CD14-positive monocyte (primary cell): ENCODE measurements at regions not wholly inside any gene's neighbourhood (a gene's known extent, or its start where the extent isn't known, plus 50 kb on each side); places are given as distances from the start of the nearest gene placed in this dataset.

ENCODE experiments used
- DNase-seq, 3 donors: peaks; one replicate each; pipeline ENCODE4 v3.0.0-alpha.2; 2011 to 2022
- H2AFZ ChIP-seq: 2 replicates; pipeline ENCODE4 v1.6.0; 2012; ENCODE audit warnings: mild to moderate bottlenecking, low read depth, low read length, inconsistent platforms; ENCODE audit not compliant: insufficient read depth, poor library complexity, severe bottlenecking
- H3K27ac ChIP-seq, 2 donors: 1 replicate in 1 of 2; 2 replicates in 1 of 2; pipeline ENCODE4 v1.5.1; 2012 to 2013; ENCODE audit warnings: low read length in 2 of 2, control low read depth in 1 of 2, inconsistent platforms in 1 of 2, low read depth in 1 of 2, mild to moderate bottlenecking in 1 of 2
- H3K27me3 ChIP-seq, 2 donors: one replicate each; pipeline versions ENCODE4 v1.6.0 to v1.6.1; 2011 to 2013; ENCODE audit warnings: low read length in 2 of 2; ENCODE audit not compliant: control insufficient read depth in 2 of 2, insufficient read depth in 2 of 2
- H3K36me3 ChIP-seq, 2 donors: replicated peaks in 1 of 2; 1 replicate in 1 of 2; 2 replicates in 1 of 2; pipeline versions ENCODE4 v1.5.1 to v1.6.1; 2012 to 2013; ENCODE audit warnings: low read length in 2 of 2, control low read depth in 1 of 2, inconsistent platforms in 1 of 2, mild to moderate bottlenecking in 1 of 2; ENCODE audit not compliant: insufficient read depth in 2 of 2, control insufficient read depth in 1 of 2
- H3K4me1 ChIP-seq, 2 donors: 1 replicate in 1 of 2; 2 replicates in 1 of 2; pipeline versions ENCODE4 v1.5.1 to v1.6.1; 2012 to 2013; ENCODE audit warnings: low read length in 2 of 2, control low read depth in 1 of 2, inconsistent platforms in 1 of 2, mild to moderate bottlenecking in 1 of 2, moderate library complexity in 1 of 2; ENCODE audit not compliant: insufficient read depth in 2 of 2, control insufficient read depth in 1 of 2
- H3K4me2 ChIP-seq: replicated peaks from 2 replicates; pipeline ENCODE3; 2012; ENCODE audit warnings: low read length, moderate library complexity, mild to moderate bottlenecking; ENCODE audit not compliant: poor library complexity, severe bottlenecking; ENCODE audit errors: extremely low read depth
- H3K4me3 ChIP-seq, 3 experiments: fragments of 200-600 bp in 1 of 3; sonication (generic) in 1 of 3; replicated peaks in 1 of 3; 1 replicate in 2 of 3; 2 replicates in 1 of 3; pipeline ENCODE4 v1.5.1; 2011 to 2013; ENCODE audit warnings: low read length in 3 of 3, mild to moderate bottlenecking in 3 of 3, control low read depth in 2 of 3, low read depth in 2 of 3, inconsistent platforms in 1 of 3, moderate library complexity in 1 of 3
- H3K79me2 ChIP-seq: 2 replicates; pipeline ENCODE4 v1.6.0; 2012; ENCODE audit warnings: mild to moderate bottlenecking, control low read depth, inconsistent platforms, low read length, moderate library complexity; ENCODE audit not compliant: insufficient read depth
- H3K9ac ChIP-seq: 2 replicates; pipeline ENCODE4 v1.6.0; 2017; ENCODE audit warnings: low read length, mild to moderate bottlenecking; ENCODE audit not compliant: insufficient read depth, poor library complexity, severe bottlenecking
- H3K9me3 ChIP-seq, 2 donors: replicated peaks in 1 of 2; 1 replicate in 1 of 2; 2 replicates in 1 of 2; pipeline versions ENCODE4 v1.5.1 to v1.6.1; 2012 to 2013; ENCODE audit warnings: low read length in 2 of 2, control low read depth in 1 of 2; ENCODE audit not compliant: control insufficient read depth in 1 of 2, insufficient read depth in 1 of 2
- H4K20me1 ChIP-seq: 2 replicates; pipeline ENCODE4 v1.6.0; 2012; ENCODE audit warnings: mild to moderate bottlenecking, low read length, control low read depth, moderate library complexity; ENCODE audit not compliant: insufficient read depth
- H3K27ac Mint-ChIP-seq, 7 donors: one replicate each; pipeline ENCODE4 v1.8.0; 2020; ENCODE audit warnings: mild to moderate bottlenecking in 7 of 7, mixed read lengths in 7 of 7, moderate library complexity in 6 of 7, inconsistent platforms in 2 of 7
- H3K27me3 Mint-ChIP-seq, 3 donors: one replicate each; pipeline ENCODE4 v1.8.0; 2021 to 2022; ENCODE audit warnings: low read depth in 3 of 3, mild to moderate bottlenecking in 3 of 3, mixed read lengths in 3 of 3, moderate library complexity in 3 of 3, inconsistent platforms in 1 of 3
- H3K36me3 Mint-ChIP-seq, 2 donors: one replicate each; pipeline ENCODE4 v1.8.0; 2020; ENCODE audit warnings: mixed read lengths in 2 of 2, inconsistent platforms in 1 of 2, mild to moderate bottlenecking in 1 of 2
- H3K4me1 Mint-ChIP-seq: one replicate; pipeline ENCODE4 v1.8.0; 2020; ENCODE audit warnings: mild to moderate bottlenecking, mixed read lengths
- H3K4me3 Mint-ChIP-seq, 2 donors: one replicate each; pipeline ENCODE4 v1.8.0; 2020; ENCODE audit warnings: mild to moderate bottlenecking in 2 of 2, mixed read lengths in 2 of 2, moderate library complexity in 1 of 2
- H3K9me3 Mint-ChIP-seq, 7 donors: one replicate each; pipeline ENCODE4 v1.8.0; 2020 to 2022; ENCODE audit warnings: mixed read lengths in 7 of 7, mild to moderate bottlenecking in 6 of 7, moderate library complexity in 6 of 7, inconsistent platforms in 2 of 7
- WGBS: methylation state at CpG from one replicate; pipeline ENCODE4 v1.1.5; 2013; ENCODE audit warnings: missing lambda C conversion rate; ENCODE audit not compliant: insufficient coverage; 5-methylcytosine and 5-hydroxymethylcytosine counted together
- intact Hi-C, 2 donors: fragments of 100-400 bp; cut with micrococcal nuclease; formaldehyde crosslinking; loops; one replicate each; pipeline versions ENCODE4 v1.15.0 to v1.15.1; 2023
- TF ChIP-seq, protein P1 (sequence below): fragments of 200-600 bp; IDR thresholded peaks from one replicate; pipeline ENCODE4 v1.8.0; 2022; ENCODE audit warnings: antibody characterized with exemption, mild to moderate bottlenecking

DNA sequence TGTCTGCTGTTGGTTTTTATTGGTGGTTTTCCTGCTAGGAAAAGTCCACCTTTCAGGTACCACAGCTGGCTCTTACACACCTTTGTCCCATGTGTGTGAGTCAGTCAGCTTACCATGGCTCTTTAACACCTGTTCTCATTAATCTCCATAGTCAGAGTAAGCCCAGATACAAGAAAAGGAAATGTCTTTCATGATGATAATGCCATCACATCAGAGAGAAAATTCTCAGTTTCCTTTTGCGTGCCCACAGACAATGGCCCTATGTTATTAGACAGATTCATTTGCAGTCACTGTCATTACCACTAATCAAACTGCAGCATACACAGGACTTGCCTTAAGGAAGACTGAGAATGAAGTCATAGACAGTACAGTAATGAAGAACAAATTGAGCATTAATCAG, 1583.6 kb upstream of the LRRTM3 start:
- Histone ChIP-seq H3K4me3 (no peak overlapping the region), H3K36me3 (no peaks in the 10 kb centered on the region), H3K4me2 (no peak overlapping the region), H3K9ac (no peak overlapping the region), H3K4me1 (no peaks in the 10 kb centered on the region), H3K79me2 (no peaks in the 10 kb centered on the region), H2AFZ (no peak overlapping the region), H3K27me3 (no peaks in the 10 kb centered on the region), H4K20me1 (no peaks in the 10 kb centered on the region), H3K27ac (no peak overlapping the region), H3K9me3 (no peaks in the 10 kb centered on the region)
- intact Hi-C loops, result no loop called here
- Mint-ChIP-seq H3K4me1 (peaks cover 2% of the 10 kb centered on the region), H3K27me3 (no peaks in the 10 kb centered on the region), H3K4me3 (no peak overlapping the region), H3K36me3 (no peaks in the 10 kb centered on the region), H3K9me3 (peaks cover 0 to 4% (median 0%) of the 10 kb centered on the region in 7 donors), H3K27ac (no peak overlapping the region)
- DNase-seq, result no peak
- WGBS, result no CpG with 5 or more reads among the region's 1 CpG
- TF ChIP-seq, protein P1, sequence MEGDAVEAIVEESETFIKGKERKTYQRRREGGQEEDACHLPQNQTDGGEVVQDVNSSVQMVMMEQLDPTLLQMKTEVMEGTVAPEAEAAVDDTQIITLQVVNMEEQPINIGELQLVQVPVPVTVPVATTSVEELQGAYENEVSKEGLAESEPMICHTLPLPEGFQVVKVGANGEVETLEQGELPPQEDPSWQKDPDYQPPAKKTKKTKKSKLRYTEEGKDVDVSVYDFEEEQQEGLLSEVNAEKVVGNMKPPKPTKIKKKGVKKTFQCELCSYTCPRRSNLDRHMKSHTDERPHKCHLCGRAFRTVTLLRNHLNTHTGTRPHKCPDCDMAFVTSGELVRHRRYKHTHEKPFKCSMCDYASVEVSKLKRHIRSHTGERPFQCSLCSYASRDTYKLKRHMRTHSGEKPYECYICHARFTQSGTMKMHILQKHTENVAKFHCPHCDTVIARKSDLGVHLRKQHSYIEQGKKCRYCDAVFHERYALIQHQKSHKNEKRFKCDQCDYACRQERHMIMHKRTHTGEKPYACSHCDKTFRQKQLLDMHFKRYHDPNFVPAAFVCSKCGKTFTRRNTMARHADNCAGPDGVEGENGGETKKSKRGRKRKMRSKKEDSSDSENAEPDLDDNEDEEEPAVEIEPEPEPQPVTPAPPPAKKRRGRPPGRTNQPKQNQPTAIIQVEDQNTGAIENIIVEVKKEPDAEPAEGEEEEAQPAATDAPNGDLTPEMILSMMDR, result no peak

DNA sequence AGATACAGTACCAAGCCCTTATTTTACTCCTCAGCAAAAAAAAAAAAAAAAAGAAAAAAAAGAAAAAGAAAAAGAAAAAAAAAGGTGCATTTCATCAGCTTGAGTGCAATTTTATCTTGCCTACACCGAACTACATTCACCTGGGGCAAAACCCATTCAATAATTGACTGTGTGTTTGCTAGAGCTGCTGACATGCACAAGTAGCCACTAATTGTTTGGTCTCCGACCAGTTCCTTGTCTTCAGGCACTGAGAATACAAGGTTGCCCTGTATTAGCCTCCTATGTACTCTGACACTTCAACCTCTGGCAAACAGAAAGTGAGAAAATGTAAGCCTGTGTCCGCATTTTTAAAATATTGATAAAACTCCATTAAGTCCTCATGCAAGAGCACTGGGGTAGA, 1579.4 kb upstream of the LRRTM3 start:
- H3K27me3 Mint-ChIP-seq, result peaks cover 0 to 2% (median 0%) of the 10 kb centered on the region in 3 donors
- no peaks in the 10 kb centered on the region for H3K36me3 ChIP-seq
- no peak overlapping the region for H3K4me3 ChIP-seq
- DNase-seq, result no peak
- intact Hi-C loops, result no loop called here
- peaks cover 0 to 10% (median 0%) of the 10 kb centered on the region in 7 donors for H3K9me3 Mint-ChIP-seq
- H3K4me2 ChIP-seq, result no peak overlapping the region
- H2AFZ ChIP-seq, result no peak overlapping the region
- no peaks in the 10 kb centered on the region for H3K4me1 ChIP-seq
- no peaks in the 10 kb centered on the region for H3K36me3 Mint-ChIP-seq
- no peaks in the 10 kb centered on the region for H3K79me2 ChIP-seq
- H3K9ac ChIP-seq, result no peak overlapping the region
- H3K27me3 ChIP-seq, result no peaks in the 10 kb centered on the region
- H3K4me1 Mint-ChIP-seq, result peaks cover under 1% of the 10 kb centered on the region
- no peak overlapping the region for H3K4me3 Mint-ChIP-seq
- no CpG with 5 or more reads among the region's 3 CpGs for WGBS
- TF ChIP-seq, protein P1, result no peak
- H3K27ac Mint-ChIP-seq, result no peak overlapping the region
- H3K27ac ChIP-seq, result no peak overlapping the region
- H3K9me3 ChIP-seq, result no peaks in the 10 kb centered on the region
- H4K20me1 ChIP-seq, result no peaks in the 10 kb centered on the region
